ENCODE measurements at regions not wholly inside any gene's neighbourhood (a gene's known extent, or its start where the extent isn't known, plus 50 kb on each side); places are given as distances from the start of the nearest gene placed in this dataset.

DNA sequence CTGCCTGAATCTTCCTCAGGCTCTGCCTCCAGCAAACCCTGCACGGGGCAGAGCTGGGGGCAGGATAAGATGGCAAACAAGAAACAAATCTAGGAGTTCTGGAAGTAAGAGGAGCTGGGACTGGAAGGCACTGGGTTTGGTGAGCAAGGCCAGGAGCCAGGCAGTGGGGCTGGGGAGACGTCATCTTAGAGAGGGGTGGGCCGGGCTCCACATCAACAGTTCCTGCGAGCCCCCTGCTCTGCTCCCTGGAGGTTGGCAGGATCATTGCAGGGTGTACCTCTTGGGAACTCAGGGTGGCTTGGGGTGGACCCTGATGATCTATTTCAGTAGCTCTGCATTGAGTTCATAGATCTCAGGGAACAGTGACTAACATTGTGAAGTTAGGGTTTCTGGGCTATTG, 87.3 kb upstream of the PRR23E start:
- DNase-seq (ENCODE audit: low read depth): no peak
- H3K4me3 ChIP-seq (replicated peaks; ENCODE audit: low read depth, low read length): no peak overlapping the region
- TF ChIP-seq, protein P1, sequence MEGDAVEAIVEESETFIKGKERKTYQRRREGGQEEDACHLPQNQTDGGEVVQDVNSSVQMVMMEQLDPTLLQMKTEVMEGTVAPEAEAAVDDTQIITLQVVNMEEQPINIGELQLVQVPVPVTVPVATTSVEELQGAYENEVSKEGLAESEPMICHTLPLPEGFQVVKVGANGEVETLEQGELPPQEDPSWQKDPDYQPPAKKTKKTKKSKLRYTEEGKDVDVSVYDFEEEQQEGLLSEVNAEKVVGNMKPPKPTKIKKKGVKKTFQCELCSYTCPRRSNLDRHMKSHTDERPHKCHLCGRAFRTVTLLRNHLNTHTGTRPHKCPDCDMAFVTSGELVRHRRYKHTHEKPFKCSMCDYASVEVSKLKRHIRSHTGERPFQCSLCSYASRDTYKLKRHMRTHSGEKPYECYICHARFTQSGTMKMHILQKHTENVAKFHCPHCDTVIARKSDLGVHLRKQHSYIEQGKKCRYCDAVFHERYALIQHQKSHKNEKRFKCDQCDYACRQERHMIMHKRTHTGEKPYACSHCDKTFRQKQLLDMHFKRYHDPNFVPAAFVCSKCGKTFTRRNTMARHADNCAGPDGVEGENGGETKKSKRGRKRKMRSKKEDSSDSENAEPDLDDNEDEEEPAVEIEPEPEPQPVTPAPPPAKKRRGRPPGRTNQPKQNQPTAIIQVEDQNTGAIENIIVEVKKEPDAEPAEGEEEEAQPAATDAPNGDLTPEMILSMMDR (IDR thresholded peaks at IDR 0.05; ENCODE audit: low read length, missing control alignments): no peak

- no peak for DNase-seq (ENCODE audit: low read depth)
- H3K4me3 ChIP-seq (replicated peaks; ENCODE audit: low read depth, low read length): no peak overlapping the region
- TF ChIP-seq, protein P1 (IDR thresholded peaks at IDR 0.05; ENCODE audit: low read length, missing control alignments): no peak
Measured at GRCh38 chr3:127106053-127106452, 86.9 kb upstream of the PRR23E start.

DNA sequence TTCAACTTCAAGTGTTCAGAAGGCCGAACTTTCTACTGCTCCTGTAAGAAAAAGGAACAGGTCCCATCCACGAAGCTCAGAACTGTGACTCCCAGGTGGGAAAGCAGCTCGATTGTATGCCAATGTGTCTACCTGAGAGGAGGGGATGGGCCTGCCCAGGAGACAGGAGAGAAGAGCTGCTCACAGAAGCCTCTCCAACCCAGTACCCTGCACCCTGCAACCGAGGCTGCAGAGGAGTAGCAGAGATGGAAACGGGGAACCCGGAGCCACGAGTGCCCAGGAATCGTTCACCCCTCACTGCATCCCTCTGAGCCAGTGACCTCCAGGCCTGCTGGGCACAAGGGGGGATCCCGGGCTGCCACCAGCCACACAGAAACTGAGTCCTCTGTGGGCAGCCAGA, 86.5 kb upstream of the PRR23E start:
- TF ChIP-seq, protein P1 (IDR thresholded peaks at IDR 0.05; ENCODE audit: low read length, missing control alignments): no peak
- DNase-seq (ENCODE audit: low read depth): no peak
- no peak overlapping the region for H3K4me3 ChIP-seq (replicated peaks; ENCODE audit: low read depth, low read length)

DNA sequence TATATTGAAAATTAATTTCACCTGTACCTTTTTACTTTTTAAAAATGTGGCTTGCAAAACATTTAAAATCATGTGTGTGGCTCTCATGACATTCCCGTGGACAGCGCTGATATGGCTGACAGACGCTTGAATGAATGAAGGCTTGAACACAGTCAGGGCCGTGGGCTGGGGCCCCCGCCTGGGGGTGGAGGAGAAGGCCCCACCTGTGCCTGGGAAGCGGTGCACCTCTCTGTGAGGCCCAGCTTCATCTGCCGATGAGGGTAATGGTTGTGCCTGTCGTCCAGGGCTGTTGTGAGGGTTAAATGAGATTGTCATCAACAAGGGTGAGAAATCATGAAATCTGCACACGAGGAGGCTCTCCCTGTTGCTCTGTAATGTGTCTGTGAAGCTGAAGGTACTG, 85.9 kb upstream of the PRR23E start:
- no peak overlapping the region for H3K4me3 ChIP-seq (replicated peaks; ENCODE audit: low read depth, low read length)
- no peak for DNase-seq (ENCODE audit: low read depth)
- TF ChIP-seq, protein P1 (IDR thresholded peaks at IDR 0.05; ENCODE audit: low read length, missing control alignments): no peak

DNA sequence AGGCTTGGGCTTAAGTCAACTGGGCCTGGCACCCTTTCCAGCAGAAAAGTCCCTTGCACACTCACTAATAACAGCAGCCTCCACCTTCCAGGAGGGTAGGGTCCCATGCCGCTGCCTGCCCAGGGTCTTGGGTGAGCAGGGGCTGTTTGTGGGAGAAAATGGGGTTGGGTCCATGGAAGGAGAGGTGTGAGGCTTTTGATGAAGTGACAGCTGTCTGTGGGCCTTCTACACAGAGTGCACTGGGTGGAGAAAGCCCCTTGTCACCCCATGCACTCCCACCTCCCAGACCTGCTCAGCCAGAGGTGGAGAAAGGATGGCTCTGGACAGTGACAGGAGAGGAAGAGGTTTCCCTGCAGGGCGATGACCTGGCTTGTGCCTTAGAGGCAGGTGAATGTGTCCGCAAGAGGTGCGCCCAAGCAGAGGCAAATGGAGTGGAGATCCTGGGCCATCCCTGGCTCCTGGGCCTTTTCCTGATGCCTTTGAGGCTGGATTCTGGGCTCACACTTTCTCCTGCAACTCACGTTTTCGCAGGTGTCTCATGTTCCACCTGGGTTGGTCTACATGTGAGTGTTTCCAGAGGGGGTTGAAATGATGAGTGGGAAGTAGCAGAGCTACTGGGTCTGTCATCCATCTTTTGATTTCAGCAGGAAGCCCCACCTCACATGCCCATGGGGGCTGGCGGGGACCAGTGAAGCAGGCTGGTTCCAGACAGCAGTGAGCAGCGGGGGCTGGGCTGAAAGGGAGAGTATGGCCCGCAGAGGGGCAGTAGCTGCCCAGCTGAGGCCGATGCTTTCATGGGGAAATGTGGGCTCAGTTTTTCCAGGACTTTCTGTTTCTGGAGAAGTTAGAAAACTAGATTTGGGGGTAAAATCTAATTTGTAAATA, 85.2 kb upstream of the PRR23E start:
- TF ChIP-seq, protein P1 (IDR thresholded peaks at IDR 0.05; ENCODE audit: low read length, missing control alignments): no peak
- no peak overlapping the region for H3K4me3 ChIP-seq (replicated peaks; ENCODE audit: low read depth, low read length)
- no peak for DNase-seq (ENCODE audit: low read depth)

GRCh38 chr3:127108796-127109195, 84.1 kb upstream of the PRR23E start:
- TF ChIP-seq, protein P1 (IDR thresholded peaks at IDR 0.05; ENCODE audit: low read length, missing control alignments): no peak
- DNase-seq (ENCODE audit: low read depth): no peak
- no peak overlapping the region for H3K4me3 ChIP-seq (replicated peaks; ENCODE audit: low read depth, low read length)

Data from fibroblast of pulmonary artery (primary cell).